HepG2 (cell line): ENCODE measurements at regions not wholly inside any gene's neighbourhood (a gene's known extent, or its start where the extent isn't known, plus 50 kb on each side); places are given as distances from the start of the nearest gene placed in this dataset.

ENCODE experiments used
- BRCA1 ChIP-seq: sonication (generic); formaldehyde crosslinking; IDR thresholded peaks from 2 replicates; pipeline ENCODE4 v1.4.0; 2020; ENCODE audit warnings: missing genetic modification reagents
- KLF16 ChIP-seq, 2 experiments: sonication (generic) in 1 of 2; formaldehyde crosslinking in 1 of 2; IDR thresholded peaks; 2 replicates each; pipeline versions ENCODE4 v1.6.1 to v1.8.0; 2016 to 2023; ENCODE audit warnings: missing genetic modification reagents in 2 of 2, missing compliant biosample characterization in 1 of 2
- NPAS2 ChIP-seq: sonication (generic); formaldehyde crosslinking; IDR thresholded peaks from 2 replicates; pipeline ENCODE4 v1.8.0; 2022; ENCODE audit warnings: mild to moderate bottlenecking, missing genetic modification reagents, borderline replicate concordance
- RFXAP ChIP-seq: sonication (generic); formaldehyde crosslinking; IDR thresholded peaks from 2 replicates; pipeline ENCODE4 v1.4.0; 2020; ENCODE audit warnings: missing genetic modification reagents, borderline replicate concordance
- SIN3A ChIP-seq: IDR thresholded peaks from 2 replicates; pipeline ENCODE4 v1.6.1; 2011; ENCODE audit warnings: low read depth, mild to moderate bottlenecking, control low read depth, low read length, borderline replicate concordance
- TARDBP ChIP-seq: sonication (generic); formaldehyde crosslinking; IDR thresholded peaks from 2 replicates; pipeline ENCODE4 v1.8.0; 2022; ENCODE audit warnings: mild to moderate bottlenecking, missing genetic modification reagents
- YY1 ChIP-seq: IDR thresholded peaks from 2 replicates; pipeline ENCODE4 v1.6.1; 2011; ENCODE audit warnings: low read length, low read depth, moderate library complexity, mild to moderate bottlenecking; ENCODE audit not compliant: insufficient read depth, insufficient replicate concordance
- ZKSCAN5 ChIP-seq: sonication (generic); formaldehyde crosslinking; IDR thresholded peaks from 2 replicates; pipeline ENCODE4 v1.5.1; 2020; ENCODE audit warnings: mild to moderate bottlenecking, missing genetic modification reagents
- ZNF274 ChIP-seq: sonication (generic); formaldehyde crosslinking; IDR thresholded peaks from 2 replicates; pipeline ENCODE4 v1.5.1; 2020; ENCODE audit warnings: mild to moderate bottlenecking, missing genetic modification reagents
- ZNF550 ChIP-seq: sonication (generic); formaldehyde crosslinking; IDR thresholded peaks from 2 replicates; pipeline ENCODE4 v1.4.0; 2020; ENCODE audit warnings: mild to moderate bottlenecking, missing genetic modification reagents, borderline replicate concordance
- ZNF772 ChIP-seq: sonication (generic); formaldehyde crosslinking; IDR thresholded peaks from 2 replicates; pipeline ENCODE4 v1.5.0; 2020; ENCODE audit warnings: mild to moderate bottlenecking, missing genetic modification reagents
- TF ChIP-seq, protein P1 (sequence below): sonication (generic); formaldehyde crosslinking; IDR thresholded peaks from 2 replicates; pipeline ENCODE4 v1.5.0; 2020; ENCODE audit warnings: mild to moderate bottlenecking, missing genetic modification reagents, moderate library complexity
- TF ChIP-seq, protein P2 (sequence below): IDR thresholded peaks from 2 replicates; pipeline ENCODE4 v1.6.1; 2016
- TF ChIP-seq, protein P3 (sequence below): sonication (generic); formaldehyde crosslinking; conservative IDR thresholded peaks from 2 replicates; pipeline ENCODE4 v1.8.0; 2022; ENCODE audit warnings: mild to moderate bottlenecking, moderate library complexity, missing genetic modification reagents

DNA sequence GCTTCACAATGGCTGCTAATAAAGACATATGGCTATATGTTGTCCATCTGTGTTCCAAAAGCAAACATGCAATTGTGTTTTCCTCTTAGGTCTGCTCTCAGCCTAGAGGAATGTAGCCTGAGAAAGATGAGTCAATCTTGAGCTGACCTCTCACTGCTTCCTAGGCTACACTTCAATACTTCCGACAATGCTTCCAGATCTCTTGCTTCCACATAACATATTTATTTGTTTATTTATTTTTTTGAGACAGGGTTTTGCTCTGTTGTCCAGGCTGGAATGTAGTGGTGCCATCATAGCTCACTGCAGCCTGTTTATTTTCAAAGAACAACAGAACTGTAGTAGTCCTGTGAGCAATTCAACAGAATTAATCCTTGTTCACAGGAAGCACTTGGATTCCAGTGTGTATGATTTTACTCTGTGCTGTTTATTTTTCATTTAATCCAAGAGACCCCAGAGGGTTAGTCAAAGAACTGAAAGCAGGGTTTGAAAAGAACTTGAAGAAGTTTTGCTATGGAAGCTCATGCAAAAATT lies 437.9 kb downstream of the TXNL1 start:
- TF ChIP-seq RFXAP (CRISPR knock-in tag) (no peak), BRCA1 (CRISPR knock-in tag) (no peak), TARDBP (CRISPR knock-in tag) (no peak), ZNF772 (CRISPR knock-in tag) (no peak), NPAS2 (CRISPR knock-in tag) (no peak), ZKSCAN5 (CRISPR knock-in tag) (no peak), ZNF274 (CRISPR knock-in tag) (no peak), YY1 (no peak), KLF16 (CRISPR knock-in tag; IDR thresholded peaks at IDR 0.05) (no peak), ZNF550 (CRISPR knock-in tag) (no peak), SIN3A (no peak)
- TF ChIP-seq, protein P1, sequence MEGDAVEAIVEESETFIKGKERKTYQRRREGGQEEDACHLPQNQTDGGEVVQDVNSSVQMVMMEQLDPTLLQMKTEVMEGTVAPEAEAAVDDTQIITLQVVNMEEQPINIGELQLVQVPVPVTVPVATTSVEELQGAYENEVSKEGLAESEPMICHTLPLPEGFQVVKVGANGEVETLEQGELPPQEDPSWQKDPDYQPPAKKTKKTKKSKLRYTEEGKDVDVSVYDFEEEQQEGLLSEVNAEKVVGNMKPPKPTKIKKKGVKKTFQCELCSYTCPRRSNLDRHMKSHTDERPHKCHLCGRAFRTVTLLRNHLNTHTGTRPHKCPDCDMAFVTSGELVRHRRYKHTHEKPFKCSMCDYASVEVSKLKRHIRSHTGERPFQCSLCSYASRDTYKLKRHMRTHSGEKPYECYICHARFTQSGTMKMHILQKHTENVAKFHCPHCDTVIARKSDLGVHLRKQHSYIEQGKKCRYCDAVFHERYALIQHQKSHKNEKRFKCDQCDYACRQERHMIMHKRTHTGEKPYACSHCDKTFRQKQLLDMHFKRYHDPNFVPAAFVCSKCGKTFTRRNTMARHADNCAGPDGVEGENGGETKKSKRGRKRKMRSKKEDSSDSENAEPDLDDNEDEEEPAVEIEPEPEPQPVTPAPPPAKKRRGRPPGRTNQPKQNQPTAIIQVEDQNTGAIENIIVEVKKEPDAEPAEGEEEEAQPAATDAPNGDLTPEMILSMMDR (CRISPR knock-in tag): no peak
- TF ChIP-seq, protein P2, sequence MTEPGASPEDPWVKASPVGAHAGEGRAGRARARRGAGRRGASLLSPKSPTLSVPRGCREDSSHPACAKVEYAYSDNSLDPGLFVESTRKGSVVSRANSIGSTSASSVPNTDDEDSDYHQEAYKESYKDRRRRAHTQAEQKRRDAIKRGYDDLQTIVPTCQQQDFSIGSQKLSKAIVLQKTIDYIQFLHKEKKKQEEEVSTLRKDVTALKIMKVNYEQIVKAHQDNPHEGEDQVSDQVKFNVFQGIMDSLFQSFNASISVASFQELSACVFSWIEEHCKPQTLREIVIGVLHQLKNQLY (CRISPR knock-in tag): no peak
- TF ChIP-seq, protein P3, sequence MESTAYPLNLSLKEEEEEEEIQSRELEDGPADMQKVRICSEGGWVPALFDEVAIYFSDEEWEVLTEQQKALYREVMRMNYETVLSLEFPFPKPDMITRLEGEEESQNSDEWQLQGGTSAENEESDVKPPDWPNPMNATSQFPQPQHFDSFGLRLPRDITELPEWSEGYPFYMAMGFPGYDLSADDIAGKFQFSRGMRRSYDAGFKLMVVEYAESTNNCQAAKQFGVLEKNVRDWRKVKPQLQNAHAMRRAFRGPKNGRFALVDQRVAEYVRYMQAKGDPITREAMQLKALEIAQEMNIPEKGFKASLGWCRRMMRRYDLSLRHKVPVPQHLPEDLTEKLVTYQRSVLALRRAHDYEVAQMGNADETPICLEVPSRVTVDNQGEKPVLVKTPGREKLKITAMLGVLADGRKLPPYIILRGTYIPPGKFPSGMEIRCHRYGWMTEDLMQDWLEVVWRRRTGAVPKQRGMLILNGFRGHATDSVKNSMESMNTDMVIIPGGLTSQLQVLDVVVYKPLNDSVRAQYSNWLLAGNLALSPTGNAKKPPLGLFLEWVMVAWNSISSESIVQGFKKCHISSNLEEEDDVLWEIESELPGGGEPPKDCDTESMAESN (CRISPR knock-in tag): no peak
